ENCODE measurements at regions not wholly inside any gene's neighbourhood (a gene's known extent, or its start where the extent isn't known, plus 50 kb on each side); places are given as distances from the start of the nearest gene placed in this dataset.

GRCh38 chr1:87898431-87898830, 569.8 kb downstream of the LMO4 start:
- WGBS, 2 donors: 52 to 64% methylated on average over 4 of the region's 4 CpGs
- no peaks in the 10 kb centered on the region for H3K36me3 ChIP-seq
- no peaks in the 10 kb centered on the region for H3K4me1 ChIP-seq
- intact Hi-C loops (cut with DNase I): no loop called here
- H3K9me3 ChIP-seq: no peaks in the 10 kb centered on the region
- no peak overlapping the region for H3K4me3 ChIP-seq
- H3K27me3 ChIP-seq: no peaks in the 10 kb centered on the region
- no peak for TF ChIP-seq CTCF (IDR thresholded peaks at IDR 0.05)
- no peak for TF ChIP-seq POLR2A (IDR thresholded peaks at IDR 0.05)
- no peak for DNase-seq
- no peak overlapping the region for H3K27ac ChIP-seq

- Histone ChIP-seq H3K4me1 (no peaks in the 10 kb centered on the region), H3K27me3 (no peaks in the 10 kb centered on the region), H3K4me3 (no peak overlapping the region), H3K36me3 (no peaks in the 10 kb centered on the region), H3K9me3 (no peaks in the 10 kb centered on the region), H3K27ac (no peak overlapping the region)
- no peak for TF ChIP-seq CTCF (IDR thresholded peaks at IDR 0.05)
- no peak for TF ChIP-seq POLR2A (IDR thresholded peaks at IDR 0.05)
- no peak for DNase-seq
- intact Hi-C loops (cut with DNase I): no loop called here
- 34 to 54% methylated on average over 2 of the region's 2 CpGs for WGBS, 2 donors
Observed at GRCh38 chr1:87899017-87899416, 570.3 kb downstream of the LMO4 start.

- Histone ChIP-seq H3K27ac (no peak overlapping the region), H3K4me1 (no peaks in the 10 kb centered on the region), H3K4me3 (no peak overlapping the region), H3K9me3 (no peaks in the 10 kb centered on the region), H3K27me3 (no peaks in the 10 kb centered on the region), H3K36me3 (no peaks in the 10 kb centered on the region)
- 82 to 86% methylated on average over 3 of the region's 3 CpGs for WGBS, 2 donors
- TF ChIP-seq CTCF (IDR thresholded peaks at IDR 0.05) (no peak), POLR2A (IDR thresholded peaks at IDR 0.05) (no peak)
- DNase-seq: no peak
- intact Hi-C loops (cut with DNase I): no loop called here
Observed at GRCh38 chr1:87899746-87900145, 571.1 kb downstream of the LMO4 start.

GRCh38 chr1:87902830-87903229, 574.1 kb downstream of the LMO4 start:
- no peak overlapping the region for H3K27ac ChIP-seq
- TF ChIP-seq POLR2A (IDR thresholded peaks at IDR 0.05): no peak
- no peaks in the 10 kb centered on the region for H3K9me3 ChIP-seq
- no peak overlapping the region for H3K4me3 ChIP-seq
- 29 to 57% methylated on average over 4 of the region's 4 CpGs for WGBS, 2 donors
- no peak for DNase-seq
- no peaks in the 10 kb centered on the region for H3K4me1 ChIP-seq
- no peaks in the 10 kb centered on the region for H3K27me3 ChIP-seq
- no peaks in the 10 kb centered on the region for H3K36me3 ChIP-seq
- intact Hi-C loops (cut with DNase I): no loop called here

GRCh38 chr1:87903242-87903641, 574.6 kb downstream of the LMO4 start:
- Histone ChIP-seq H3K4me1 (no peaks in the 10 kb centered on the region), H3K36me3 (no peaks in the 10 kb centered on the region), H3K9me3 (no peaks in the 10 kb centered on the region), H3K27me3 (no peaks in the 10 kb centered on the region), H3K27ac (no peak overlapping the region), H3K4me3 (no peak overlapping the region)
- intact Hi-C loops (cut with DNase I): no loop called here
- TF ChIP-seq POLR2A (IDR thresholded peaks at IDR 0.05) (no peak), CTCF (IDR thresholded peaks at IDR 0.05) (no peak)
- no peak for DNase-seq

- H3K27ac ChIP-seq: no peak overlapping the region
- intact Hi-C loops (cut with DNase I): no loop called here
- H3K4me1 ChIP-seq: no peaks in the 10 kb centered on the region
Observed at GRCh38 chr1:87904651-87905050, 576.0 kb downstream of the LMO4 start.

More at GRCh38 chr1:87904651-87905050, 576.0 kb downstream of the LMO4 start:
- Histone ChIP-seq H3K4me3 (no peak overlapping the region), H3K36me3 (no peaks in the 10 kb centered on the region), H3K9me3 (no peaks in the 10 kb centered on the region), H3K27me3 (no peaks in the 10 kb centered on the region)
- no peak for DNase-seq
- TF ChIP-seq CTCF (IDR thresholded peaks at IDR 0.05) (no peak), POLR2A (IDR thresholded peaks at IDR 0.05) (no peak)
